ENCODE measurements at regions not wholly inside any gene's neighbourhood (a gene's known extent, or its start where the extent isn't known, plus 50 kb on each side); places are given as distances from the start of the nearest gene placed in this dataset.

DNA sequence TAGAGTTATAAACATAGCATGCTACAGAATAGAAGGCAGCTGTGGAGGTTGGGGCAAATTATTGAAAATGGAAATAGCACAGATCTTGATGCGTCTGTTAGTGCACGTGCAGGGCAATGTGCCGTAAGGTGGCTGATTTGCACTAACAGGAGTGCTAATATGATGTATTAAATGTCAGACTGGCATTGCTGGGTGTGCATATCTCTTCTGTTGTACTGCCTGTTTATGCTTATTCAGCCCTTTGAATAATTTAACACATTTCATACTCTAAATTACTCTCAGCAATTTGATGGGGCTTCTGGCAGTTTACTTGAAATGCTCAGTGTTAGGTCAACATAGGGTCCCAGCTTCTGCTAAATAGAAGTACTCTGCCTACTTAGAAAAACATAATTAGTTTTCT, 395.6 kb downstream of the MCTP2 start:
- TF ChIP-seq REST (IDR thresholded peaks at IDR 0.05; ENCODE audit: borderline replicate concordance in 1 of 2, low read depth in 1 of 2, low read length in 2 of 2) (no peak), XRCC5 (optimal IDR thresholded peaks at IDR 0.05; ENCODE audit: low read length) (no peak)
